NT2/D1 (cell line): ENCODE measurements at regions not wholly inside any gene's neighbourhood (a gene's known extent, or its start where the extent isn't known, plus 50 kb on each side); places are given as distances from the start of the nearest gene placed in this dataset.

Experiments used
- SUZ12 ChIP-seq: IDR thresholded peaks from 2 replicates; pipeline ENCODE4 v1.6.1; 2011; ENCODE audit not compliant: insufficient read length, insufficient read depth; ENCODE audit errors: extremely low read depth
- YY1 ChIP-seq: IDR thresholded peaks from 2 replicates; pipeline ENCODE4 v1.6.1; 2011; ENCODE audit not compliant: insufficient read length, insufficient read depth
- ZNF274 ChIP-seq: IDR thresholded peaks from 2 replicates; pipeline ENCODE4 v1.6.1; 2011; ENCODE audit warnings: mild to moderate bottlenecking, low read depth, low read length

- TF ChIP-seq YY1 = no peak
- no peak for TF ChIP-seq ZNF274
- no peak for TF ChIP-seq SUZ12
Measured at GRCh38 chr5:1965925-1966324, 83.2 kb upstream of the IRX4 start.
